Tibial artery (tissue), 4 donors: ENCODE measurements at regions not wholly inside any gene's neighbourhood (a gene's known extent, or its start where the extent isn't known, plus 50 kb on each side); places are given as distances from the start of the nearest gene placed in this dataset.

Source experiments
- DNase-seq, 2 donors: peaks; one replicate each; pipeline ENCODE4 v3.0.0-alpha.2; 2019
- H3K27ac ChIP-seq, 2 donors: fragments of 200-600 bp; sonication (generic) in 1 of 2; 1 replicate in 1 of 2; 2 replicates in 1 of 2; pipeline ENCODE4 v1.5.1; 2018 to 2019; ENCODE audit warnings: mild to moderate bottlenecking in 1 of 2
- H3K27me3 ChIP-seq, 2 donors: fragments of 200-600 bp; sonication (generic) in 1 of 2; one replicate each; pipeline versions ENCODE4 v1.5.1 to v1.6.0; 2016 to 2019
- H3K36me3 ChIP-seq, 3 donors: fragments of 200-600 bp; sonication (generic) in 2 of 3; one replicate each; pipeline ENCODE4 v1.5.1; 2016 to 2019; ENCODE audit warnings: mild to moderate bottlenecking in 2 of 3
- H3K4me1 ChIP-seq, 4 donors: fragments of 200-600 bp; sonication (generic) in 2 of 4; 1 replicate in 3 of 4; 2 replicates in 1 of 4; pipeline ENCODE4 v1.5.1; 2016 to 2019
- H3K4me3 ChIP-seq, 2 donors: fragments of 200-600 bp; sonication (generic) in 1 of 2; 1 replicate in 1 of 2; 2 replicates in 1 of 2; pipeline ENCODE4 v1.5.1; 2018 to 2019; ENCODE audit warnings: mild to moderate bottlenecking in 2 of 2
- H3K9me3 ChIP-seq, 3 donors: fragments of 200-600 bp; sonication (generic) in 1 of 3; one replicate each; pipeline ENCODE4 v1.5.1; 2016 to 2019
- intact Hi-C: fragments of 100-400 bp; cut with DNase I; formaldehyde crosslinking; loops from one replicate; pipeline ENCODE4 v1.15.0; 2023; ENCODE audit warnings: low total_unique reads
- TF ChIP-seq, protein P1 (sequence below), 2 experiments: fragments of 200-600 bp in 1 of 2; fragments of 450-650 bp in 1 of 2; IDR thresholded peaks; one replicate each; pipeline ENCODE4 v1.5.1; 2017 to 2019; ENCODE audit warnings: antibody characterized with exemption in 2 of 2, mild to moderate bottlenecking in 1 of 2, moderate library complexity in 1 of 2

DNA sequence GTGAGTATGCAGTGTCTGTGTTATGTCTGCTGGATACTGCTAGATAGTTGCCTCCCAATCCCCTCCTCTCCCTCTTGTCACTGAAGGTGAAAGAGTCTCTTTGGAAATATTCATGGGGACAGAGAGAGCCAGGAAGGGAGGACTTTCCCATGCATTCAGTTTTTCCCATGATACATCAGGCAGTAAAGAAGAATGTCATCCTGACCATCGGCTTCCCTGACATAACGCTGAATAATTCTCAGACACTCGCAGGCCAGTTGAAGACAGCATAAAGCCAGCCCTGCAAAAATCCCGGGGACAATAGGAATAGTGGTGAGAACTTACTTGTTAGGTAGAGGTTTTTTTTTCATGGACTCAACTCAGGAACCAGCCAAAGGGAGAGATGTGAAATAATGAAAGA, 58.1 kb downstream of the KLF4 start:
- Histone ChIP-seq H3K9me3 (no peaks in the 10 kb centered on the region), H3K36me3 (no peaks in the 10 kb centered on the region)
- intact Hi-C loops = no loop called here

DNA sequence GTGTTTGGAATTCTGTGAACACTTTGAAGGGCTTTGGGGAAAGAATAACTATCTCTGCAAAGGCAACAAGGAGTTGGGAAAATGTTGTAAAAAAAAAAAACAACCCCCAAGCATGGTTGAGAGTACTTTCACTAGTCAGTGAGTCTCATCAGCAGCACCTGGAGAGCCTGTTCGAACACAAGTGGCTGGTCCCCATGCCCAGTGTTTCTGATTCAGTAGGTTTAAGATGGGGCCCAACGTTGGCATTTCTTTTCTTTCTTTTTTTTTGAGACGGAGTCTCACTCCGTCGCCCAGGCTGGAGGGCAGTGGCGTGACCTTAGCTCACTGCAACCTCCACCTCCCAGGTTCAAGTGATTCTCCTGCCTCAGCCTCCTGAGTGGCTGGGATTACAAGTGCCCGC, 59.5 kb downstream of the KLF4 start:
- intact Hi-C loops = no loop called here
- DNase-seq = no peak

More for the DNA sequence above, 58.1 kb downstream of the KLF4 start:
- Histone ChIP-seq H3K4me3 (no peak overlapping the region), H3K27ac (no peak overlapping the region), H3K27me3 (no peaks in the 10 kb centered on the region), H3K4me1 (no peaks in the 10 kb centered on the region)
- TF ChIP-seq, protein P1, sequence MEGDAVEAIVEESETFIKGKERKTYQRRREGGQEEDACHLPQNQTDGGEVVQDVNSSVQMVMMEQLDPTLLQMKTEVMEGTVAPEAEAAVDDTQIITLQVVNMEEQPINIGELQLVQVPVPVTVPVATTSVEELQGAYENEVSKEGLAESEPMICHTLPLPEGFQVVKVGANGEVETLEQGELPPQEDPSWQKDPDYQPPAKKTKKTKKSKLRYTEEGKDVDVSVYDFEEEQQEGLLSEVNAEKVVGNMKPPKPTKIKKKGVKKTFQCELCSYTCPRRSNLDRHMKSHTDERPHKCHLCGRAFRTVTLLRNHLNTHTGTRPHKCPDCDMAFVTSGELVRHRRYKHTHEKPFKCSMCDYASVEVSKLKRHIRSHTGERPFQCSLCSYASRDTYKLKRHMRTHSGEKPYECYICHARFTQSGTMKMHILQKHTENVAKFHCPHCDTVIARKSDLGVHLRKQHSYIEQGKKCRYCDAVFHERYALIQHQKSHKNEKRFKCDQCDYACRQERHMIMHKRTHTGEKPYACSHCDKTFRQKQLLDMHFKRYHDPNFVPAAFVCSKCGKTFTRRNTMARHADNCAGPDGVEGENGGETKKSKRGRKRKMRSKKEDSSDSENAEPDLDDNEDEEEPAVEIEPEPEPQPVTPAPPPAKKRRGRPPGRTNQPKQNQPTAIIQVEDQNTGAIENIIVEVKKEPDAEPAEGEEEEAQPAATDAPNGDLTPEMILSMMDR (IDR thresholded peaks at IDR 0.05) = no peak
- no peak for DNase-seq

DNA sequence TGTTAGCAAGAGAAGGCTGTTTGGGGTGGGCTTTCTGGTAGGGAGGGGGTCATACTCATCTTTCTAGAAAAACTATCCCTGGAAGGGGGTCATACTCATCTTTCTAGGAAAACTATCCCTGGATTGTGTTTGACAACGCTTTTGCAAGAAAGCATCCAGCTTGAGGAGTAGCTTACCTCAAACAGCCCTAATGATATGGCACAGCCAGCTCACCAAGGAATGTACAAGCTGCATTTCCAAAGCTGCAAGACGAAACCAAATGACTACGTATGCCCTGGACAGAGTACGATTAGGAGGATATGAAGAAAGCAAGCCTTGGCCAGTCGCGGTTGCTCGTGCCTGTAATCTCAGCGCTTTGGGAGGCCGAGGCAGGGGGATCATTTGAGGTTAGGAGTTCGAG, 63.4 kb downstream of the KLF4 start:
- TF ChIP-seq, protein P1 (IDR thresholded peaks at IDR 0.05) = no peak
- Histone ChIP-seq H3K27me3 (no peaks in the 10 kb centered on the region), H3K4me3 (no peak overlapping the region), H3K27ac (no peak overlapping the region), H3K9me3 (no peaks in the 10 kb centered on the region), H3K36me3 (no peaks in the 10 kb centered on the region), H3K4me1 (peaks cover 0 to 14% (median 11%) of the 10 kb centered on the region in 4 donors)
- intact Hi-C loops = loop anchor here (10.0 kb wide), 1 partner anchor 1339 kb away; no protein-coding TSS in a partner anchor
- no peak for DNase-seq

More for the DNA sequence above, 59.5 kb downstream of the KLF4 start:
- Histone ChIP-seq H3K4me1 (peaks cover 0 to 7% (median 7%) of the 10 kb centered on the region in 4 donors), H3K36me3 (no peaks in the 10 kb centered on the region), H3K27ac (no peak overlapping the region), H3K9me3 (no peaks in the 10 kb centered on the region), H3K4me3 (no peak overlapping the region), H3K27me3 (no peaks in the 10 kb centered on the region)
- TF ChIP-seq, protein P1 (IDR thresholded peaks at IDR 0.05) = no peak

GRCh38 chr9:107425101-107426025, 64.2 kb downstream of the KLF4 start:
- Histone ChIP-seq H3K27me3 (no peaks in the 10 kb centered on the region), H3K4me3 (peak overlapping the region; percentile 29 to 49), H3K27ac (peak overlapping the region; percentile 61 to 63), H3K4me1 (peaks cover 0 to 14% (median 11%) of the 10 kb centered on the region in 4 donors), H3K36me3 (no peaks in the 10 kb centered on the region), H3K9me3 (no peaks in the 10 kb centered on the region)
- intact Hi-C loops = loop anchor here (10.0 kb wide), 1 partner anchor 1339 kb away; no protein-coding TSS in a partner anchor
- TF ChIP-seq, protein P1 (IDR thresholded peaks at IDR 0.05) = peak; percentile 86 to 96
- DNase-seq = peak; percentile 91 to 96

GRCh38 chr9:107423540-107423939, 66.0 kb downstream of the KLF4 start:
- Histone ChIP-seq H3K27ac (no peak overlapping the region), H3K36me3 (no peaks in the 10 kb centered on the region), H3K27me3 (no peaks in the 10 kb centered on the region), H3K4me3 (no peak overlapping the region), H3K9me3 (no peaks in the 10 kb centered on the region), H3K4me1 (peaks cover 0 to 14% (median 11%) of the 10 kb centered on the region in 4 donors)
- intact Hi-C loops = loop anchor here (10.0 kb wide), 1 partner anchor 1341 kb away; no protein-coding TSS in a partner anchor
- DNase-seq = no peak
- TF ChIP-seq, protein P1 (IDR thresholded peaks at IDR 0.05) = no peak
